ENCODE measurements at regions not wholly inside any gene's neighbourhood (a gene's known extent, or its start where the extent isn't known, plus 50 kb on each side); places are given as distances from the start of the nearest gene placed in this dataset.

- TF ChIP-seq TRIM24 (CRISPR knock-in tag; IDR thresholded peaks at IDR 0.05), result no peak
- TF ChIP-seq CTCF (CRISPR knock-in tag; IDR thresholded peaks at IDR 0.05), result no peak
- no peak for TF ChIP-seq MXI1 (IDR thresholded peaks at IDR 0.05; ENCODE audit: borderline replicate concordance, low read depth, low read length)
- TF ChIP-seq CENPX (CRISPR knock-in tag; IDR thresholded peaks at IDR 0.05), result no peak
- no peak for TF ChIP-seq JUNB (CRISPR knock-in tag; IDR thresholded peaks at IDR 0.05; ENCODE audit: borderline replicate concordance)
- no peak for TF ChIP-seq RBFOX2 (IDR thresholded peaks at IDR 0.05; ENCODE audit: low read depth, low read length)
- TF ChIP-seq EZH2 (conservative IDR thresholded peaks at IDR 0.05; ENCODE audit: low read depth, low read length), result no peak
- TF ChIP-seq MAX (IDR thresholded peaks at IDR 0.05), result no peak
- no peak for TF ChIP-seq HNRNPLL (IDR thresholded peaks at IDR 0.05; ENCODE audit: low read depth, low read length, poor library complexity, severe bottlenecking)
- no peak for TF ChIP-seq ZNF609 (CRISPR knock-in tag; IDR thresholded peaks at IDR 0.05; ENCODE audit: borderline replicate concordance)
- TF ChIP-seq ZNF589 (CRISPR knock-in tag; conservative IDR thresholded peaks at IDR 0.05), result no peak
- TF ChIP-seq ZNF512 (CRISPR knock-in tag; IDR thresholded peaks at IDR 0.05), result no peak
Observed at GRCh38 chr2:128601298-128602037, 282.8 kb upstream of the HS6ST1 start.
